ENCODE measurements at regions not wholly inside any gene's neighbourhood (a gene's known extent, or its start where the extent isn't known, plus 50 kb on each side); places are given as distances from the start of the nearest gene placed in this dataset.

GRCh38 chr3:165256554-165257065 lies 60.4 kb upstream of the SLITRK3 start:
- Histone ChIP-seq H2AFZ (ENCODE audit: low read depth) (no peak overlapping the region), H3K4me1 (ENCODE audit: low read depth, poor library complexity, severe bottlenecking) (peaks cover 6% of the 10 kb centered on the region), H3K27me3 (ENCODE audit: insufficient read depth, low read depth) (no peaks in the 10 kb centered on the region), H3K27ac (no peak overlapping the region), H4K20me1 (ENCODE audit: insufficient read depth) (no peaks in the 10 kb centered on the region), H3K4me3 (IDR thresholded peaks at IDR 0.05; ENCODE audit: insufficient read depth, low read depth, low read length) (no peak overlapping the region), H3K79me2 (ENCODE audit: insufficient read depth, low read depth) (no peaks in the 10 kb centered on the region), H3K9ac (no peak overlapping the region), H3K4me2 (no peak overlapping the region), H3K36me3 (ENCODE audit: insufficient read depth) (no peaks in the 10 kb centered on the region)
- no peak; the same call in 1 of the 2 replicates for TF ChIP-seq CTCF (conservative IDR thresholded peaks at IDR 0.05; ENCODE audit: low read depth, low read length)

DNA sequence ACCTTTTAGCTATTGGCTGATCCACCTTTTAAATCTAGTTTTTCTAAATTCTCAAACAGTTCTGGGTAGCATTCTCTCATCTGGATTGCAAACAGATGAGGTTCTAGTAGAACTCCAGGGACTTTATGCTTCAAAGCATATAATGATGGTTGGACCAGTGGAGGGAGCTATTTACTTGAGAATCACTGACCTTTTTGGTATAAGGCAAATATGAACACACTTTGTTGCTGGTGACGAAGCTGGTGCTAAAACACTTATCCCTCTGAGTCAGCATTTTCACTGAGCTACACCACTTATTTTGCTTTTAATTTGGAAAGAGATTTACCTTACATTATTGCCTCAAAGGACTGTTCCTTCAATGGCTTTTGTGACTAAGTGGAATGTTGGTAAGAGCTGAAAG lies 58.6 kb upstream of the SLITRK3 start:
- Histone ChIP-seq H3K27ac (no peak overlapping the region), H2AFZ (ENCODE audit: low read depth) (peak overlapping the region; percentile 39; the same call in 1 of the 2 replicates), H3K9ac (no peak overlapping the region), H3K4me2 (peak overlapping the region; percentile 31; the same call in 1 of the 2 replicates), H3K36me3 (ENCODE audit: insufficient read depth) (no peaks in the 10 kb centered on the region), H3K79me2 (ENCODE audit: insufficient read depth, low read depth) (no peaks in the 10 kb centered on the region), H3K4me3 (IDR thresholded peaks at IDR 0.05; ENCODE audit: insufficient read depth, low read depth, low read length) (no peak overlapping the region), H3K27me3 (ENCODE audit: insufficient read depth, low read depth) (no peaks in the 10 kb centered on the region), H3K4me1 (ENCODE audit: low read depth, poor library complexity, severe bottlenecking) (peaks cover 6% of the 10 kb centered on the region), H4K20me1 (ENCODE audit: insufficient read depth) (no peaks in the 10 kb centered on the region)
- 0 out of 2 replicates have a peak, but pooled peaks have one; percentile 41 for TF ChIP-seq CTCF (conservative IDR thresholded peaks at IDR 0.05; ENCODE audit: low read depth, low read length)
